Chondrocyte (in vitro differentiated cells): ENCODE measurements at regions not wholly inside any gene's neighbourhood (a gene's known extent, or its start where the extent isn't known, plus 50 kb on each side); places are given as distances from the start of the nearest gene placed in this dataset.
A peak's percentile ranks its signal among the peaks of the same experiment; 100 is the strongest.

Source experiments
- DNase-seq: peaks from one replicate; pipeline ENCODE4 v3.0.0; 2021; ENCODE audit warnings: mixed read lengths, low spot score
- H3K27ac Mint-ChIP-seq: one replicate; pipeline ENCODE4 v1.8.0; 2021; ENCODE audit warnings: mild to moderate bottlenecking, moderate library complexity, mixed read lengths; ENCODE audit not compliant: unreplicated experiment
- H3K27me3 Mint-ChIP-seq: 2 replicates; pipeline ENCODE4 v1.8.0; 2021; ENCODE audit warnings: low read depth, mixed read lengths
- H3K36me3 Mint-ChIP-seq: 2 replicates; pipeline ENCODE4 v1.8.0; 2021; ENCODE audit warnings: low read depth, mixed read lengths
- H3K4me1 Mint-ChIP-seq: 2 replicates; pipeline ENCODE4 v1.8.0; 2021; ENCODE audit warnings: low read depth, mild to moderate bottlenecking, mixed read lengths
- H3K4me3 Mint-ChIP-seq: one replicate; pipeline ENCODE4 v1.8.0; 2021; ENCODE audit warnings: mild to moderate bottlenecking, moderate library complexity, mixed read lengths; ENCODE audit not compliant: unreplicated experiment
- H3K9me3 Mint-ChIP-seq: 2 replicates; pipeline ENCODE4 v1.8.0; 2021; ENCODE audit warnings: low read depth, mixed read lengths
- CTCF ChIP-seq: fragments of 200-600 bp; sonication (generic); IDR thresholded peaks from 2 replicates; pipeline ENCODE4 v1.5.0; 2021; ENCODE audit warnings: antibody characterized with exemption, mild to moderate bottlenecking, moderate library complexity

GRCh38 chr15:95894407-95894956 is 436.0 kb upstream of the NR2F2 start:
- no peak for DNase-seq
- no peak overlapping the region for H3K4me3 Mint-ChIP-seq
- no peaks in the 10 kb centered on the region for H3K27me3 Mint-ChIP-seq
- peak; percentile 15 for TF ChIP-seq CTCF
- no peaks in the 10 kb centered on the region for H3K9me3 Mint-ChIP-seq
- H3K36me3 Mint-ChIP-seq = no peaks in the 10 kb centered on the region
- H3K4me1 Mint-ChIP-seq = peaks cover 14% of the 10 kb centered on the region
- H3K27ac Mint-ChIP-seq = no peak overlapping the region

DNA sequence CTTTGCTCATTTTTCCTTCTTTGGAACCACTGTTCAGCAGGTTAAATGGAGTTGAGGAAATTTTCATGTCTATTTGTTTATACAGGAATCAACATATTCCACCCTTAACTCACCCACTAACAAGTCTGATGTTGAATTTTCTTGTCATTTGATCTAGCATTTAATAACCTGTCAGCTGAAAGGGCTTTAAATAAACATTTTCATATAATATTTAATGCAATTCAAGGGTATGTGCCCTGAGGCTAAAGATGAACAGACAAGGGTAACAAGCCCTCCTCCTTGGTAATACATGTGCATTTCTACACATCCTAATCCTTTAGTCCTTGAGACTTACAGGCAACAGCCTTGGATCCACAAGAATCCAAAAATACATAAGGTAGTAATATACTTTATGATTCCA is 435.0 kb upstream of the NR2F2 start:
- no peak for TF ChIP-seq CTCF
- Mint-ChIP-seq H3K4me1 (peaks cover 12% of the 10 kb centered on the region), H3K9me3 (no peaks in the 10 kb centered on the region), H3K4me3 (no peak overlapping the region), H3K27me3 (no peaks in the 10 kb centered on the region), H3K36me3 (no peaks in the 10 kb centered on the region), H3K27ac (no peak overlapping the region)
- DNase-seq = no peak

- DNase-seq = no peak
- Mint-ChIP-seq H3K27ac (no peak overlapping the region), H3K36me3 (no peaks in the 10 kb centered on the region), H3K9me3 (no peaks in the 10 kb centered on the region), H3K4me3 (no peak overlapping the region), H3K4me1 (peaks cover 12% of the 10 kb centered on the region), H3K27me3 (no peaks in the 10 kb centered on the region)
- TF ChIP-seq CTCF = no peak
Measured at GRCh38 chr15:95897651-95898050, 432.8 kb upstream of the NR2F2 start.

DNA sequence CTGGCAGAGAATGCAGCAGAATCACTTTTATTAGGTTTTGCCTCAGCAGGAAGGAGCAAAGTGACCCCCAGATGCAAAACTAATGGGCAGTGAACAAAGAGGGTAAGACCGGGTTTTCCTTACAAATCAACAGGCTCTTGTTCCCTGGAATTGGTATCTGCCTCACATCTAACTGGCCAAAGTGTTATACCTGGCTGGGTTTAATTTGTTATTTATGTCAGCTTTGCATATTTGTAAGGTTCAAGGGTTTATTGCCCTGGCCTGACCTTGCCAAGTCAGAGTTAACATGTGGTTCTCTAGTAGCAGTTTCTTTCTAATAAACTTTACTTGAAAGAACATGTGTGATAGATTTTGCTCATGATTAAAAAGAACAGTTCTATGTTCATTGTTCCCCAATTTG is 431.7 kb upstream of the NR2F2 start:
- Mint-ChIP-seq H3K36me3 (no peaks in the 10 kb centered on the region), H3K4me3 (no peak overlapping the region), H3K9me3 (no peaks in the 10 kb centered on the region), H3K27ac (no peak overlapping the region), H3K4me1 (peaks cover 12% of the 10 kb centered on the region), H3K27me3 (no peaks in the 10 kb centered on the region)
- no peak for DNase-seq
- TF ChIP-seq CTCF = no peak

DNA sequence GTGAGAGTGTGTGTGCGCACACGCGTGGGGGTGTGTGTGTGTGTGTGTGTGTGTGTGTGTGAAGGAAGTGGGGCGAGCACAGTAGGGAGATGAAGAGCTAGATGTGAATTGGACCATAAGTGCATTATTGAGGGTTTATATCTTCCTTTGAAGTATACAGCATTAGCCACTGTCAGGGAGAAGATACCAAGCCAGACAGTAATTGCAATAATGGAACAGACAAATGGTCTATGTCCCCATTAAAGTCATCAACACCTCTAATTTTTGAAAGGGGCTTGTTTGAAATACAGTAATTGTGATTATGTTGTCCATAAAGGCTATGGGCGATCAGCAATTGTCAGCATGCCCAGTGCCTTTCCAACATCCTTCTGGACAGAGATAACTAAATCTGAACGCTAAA is 429.2 kb upstream of the NR2F2 start:
- Mint-ChIP-seq H3K27ac (no peak overlapping the region), H3K4me1 (no peaks in the 10 kb centered on the region), H3K4me3 (no peak overlapping the region), H3K36me3 (no peaks in the 10 kb centered on the region), H3K27me3 (no peaks in the 10 kb centered on the region), H3K9me3 (no peaks in the 10 kb centered on the region)
- no peak for TF ChIP-seq CTCF
- no peak for DNase-seq
